ENCODE measurements at regions not wholly inside any gene's neighbourhood (a gene's known extent, or its start where the extent isn't known, plus 50 kb on each side); places are given as distances from the start of the nearest gene placed in this dataset.

DNA sequence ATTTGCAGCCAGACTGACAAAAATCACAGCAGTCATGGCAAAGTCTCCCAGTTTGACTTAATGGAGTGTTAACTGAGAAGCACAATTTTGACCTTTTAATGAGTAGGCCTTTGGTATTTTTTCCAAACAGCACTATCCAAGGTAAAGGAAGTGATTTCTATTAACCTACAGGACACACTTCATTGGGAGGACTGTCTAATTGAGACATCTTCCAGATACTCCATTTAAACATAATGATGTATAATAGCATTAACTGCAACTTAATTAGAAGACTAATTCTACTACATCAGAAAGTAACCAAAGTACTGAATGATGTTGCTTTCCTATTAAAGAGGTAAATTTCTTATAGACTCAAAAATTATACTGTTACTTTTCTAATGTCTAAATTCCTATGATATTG is 61.1 kb downstream of the TWIST1 start:
- Histone ChIP-seq H4K8ac (ENCODE audit: extremely low read depth, insufficient read depth, low read length) (no peak overlapping the region), H3K27ac (ENCODE audit: low read depth, low read length) (no peak overlapping the region), H2BK120ac (replicated peaks; ENCODE audit: low read depth, low read length) (no peak overlapping the region), H3K4ac (replicated peaks; ENCODE audit: insufficient read length, low read depth, low read length) (no peak overlapping the region), H3K36me3 (ENCODE audit: control insufficient read depth in 2 of 4, insufficient read depth in 4 of 4, low read length in 3 of 4) (no peaks in the 10 kb centered on the region), H2AFZ (ENCODE audit: low read length) (no peak overlapping the region), H3K23me2 (ENCODE audit: low read depth, low read length) (no peaks in the 10 kb centered on the region), H3K27me3 (replicated peaks in 1 of 4; ENCODE audit: control insufficient read depth in 3 of 4, extremely low read depth in 1 of 4, insufficient read depth in 3 of 4, low read length in 3 of 4) (no peaks in the 10 kb centered on the region), H3K9me3 (ENCODE audit: insufficient read depth in 2 of 2, low read depth in 1 of 2, low read length in 1 of 2) (no peaks in the 10 kb centered on the region), H3K4me1 (replicated peaks in 1 of 4; ENCODE audit: control insufficient read depth in 3 of 4, insufficient read depth in 4 of 4, low read length in 3 of 4) (no peaks in the 10 kb centered on the region), H3K56ac (replicated peaks; ENCODE audit: insufficient read length, low read depth, low read length) (no peak overlapping the region), H4K20me1 (replicated peaks in 1 of 2; ENCODE audit: control insufficient read depth in 1 of 2, insufficient read depth in 2 of 2, low read length in 2 of 2) (no peaks in the 10 kb centered on the region), H3K79me2 (ENCODE audit: control insufficient read depth in 1 of 2, insufficient read depth in 2 of 2, low read length in 2 of 2) (no peaks in the 10 kb centered on the region), H2BK15ac (ENCODE audit: low read length) (no peak overlapping the region), H3K23ac (ENCODE audit: insufficient read length) (no peak overlapping the region), H3K4me2 (ENCODE audit: insufficient read depth in 1 of 2, low read depth in 2 of 2, low read length in 2 of 2) (no peak overlapping the region), H3K4me3 (ENCODE audit: extremely low read depth in 1 of 4, insufficient read depth in 2 of 4, low read depth in 3 of 4, low read length in 4 of 4) (no peak overlapping the region), H2BK12ac (ENCODE audit: low read depth, low read length) (no peak overlapping the region), H3K14ac (ENCODE audit: insufficient read length) (no peak overlapping the region), H4K91ac (replicated peaks; ENCODE audit: insufficient read length, low read length) (no peak overlapping the region), H3K79me1 (ENCODE audit: low read depth, low read length) (no peaks in the 10 kb centered on the region), H2BK5ac (ENCODE audit: low read depth, low read length) (no peak overlapping the region), H2AK5ac (ENCODE audit: low read depth, low read length) (no peak overlapping the region), H3K18ac (ENCODE audit: extremely low read depth, low read length) (no peak overlapping the region), H3K9ac (replicated peaks in 1 of 4; ENCODE audit: extremely low read depth in 1 of 4, low read depth in 3 of 4, low read length in 3 of 4) (no peak overlapping the region), H2BK20ac (ENCODE audit: low read length) (no peak overlapping the region), H4K5ac (ENCODE audit: insufficient read length, low read depth, low read length) (no peak overlapping the region)
- TF ChIP-seq ASH2L (IDR thresholded peaks at IDR 0.05; ENCODE audit: low read length) = no peak
- TF ChIP-seq CEBPB (IDR thresholded peaks at IDR 0.05; ENCODE audit: low read depth, low read length) = no peak
- TF ChIP-seq JUND (IDR thresholded peaks at IDR 0.05; ENCODE audit: low read length) = no peak
- TF ChIP-seq KDM5A (IDR thresholded peaks at IDR 0.05; ENCODE audit: low read length) = no peak
- no peak for TF ChIP-seq RAD21 (IDR thresholded peaks at IDR 0.05 in 1 of 2, conservative IDR thresholded peaks at IDR 0.05 in 1 of 2; ENCODE audit: low read depth in 2 of 2, low read length in 2 of 2)
- no peak for TF ChIP-seq SAP30 (IDR thresholded peaks at IDR 0.05; ENCODE audit: insufficient read depth, insufficient replicate concordance, low read length)
- TF ChIP-seq SIRT6 (IDR thresholded peaks at IDR 0.05; ENCODE audit: low read length) = no peak
- TF ChIP-seq SP1 (IDR thresholded peaks at IDR 0.05; ENCODE audit: low read depth, low read length) = no peak
- TF ChIP-seq BRCA1 (IDR thresholded peaks at IDR 0.05; ENCODE audit: low read depth, low read length) = no peak
- no peak for TF ChIP-seq MAFK (IDR thresholded peaks at IDR 0.05; ENCODE audit: low read depth, low read length)
- TF ChIP-seq CTBP2 (IDR thresholded peaks at IDR 0.05; ENCODE audit: borderline replicate concordance, insufficient read depth, insufficient read length, low read length) = no peak
- no peak for TF ChIP-seq SP4 (IDR thresholded peaks at IDR 0.05; ENCODE audit: low read length)
- ChIA-PET CTCF (ENCODE audit: partially characterized antibody) (no interaction called here), POLR2A (ENCODE audit: partially characterized antibody) (no interaction called here)
- FAIRE-seq = no peak
- no peak for DNase-seq (ENCODE audit: low read depth in 1 of 2, low spot score in 2 of 2)

Data from H1 (cell line).